ENCODE measurements at regions not wholly inside any gene's neighbourhood (a gene's known extent, or its start where the extent isn't known, plus 50 kb on each side); places are given as distances from the start of the nearest gene placed in this dataset.
"Not testable (repeated sequence)": the region's sequence is repeated elsewhere in the genome, so short reads cannot be mapped to it uniquely, and the experiment has no call there.

- no peak for DNase-seq (ENCODE audit: low read depth in 2 of 2)
These were observed 133.7 kb upstream of the ID2 start for GRCh38 chr2:8548065-8548618.

DNA sequence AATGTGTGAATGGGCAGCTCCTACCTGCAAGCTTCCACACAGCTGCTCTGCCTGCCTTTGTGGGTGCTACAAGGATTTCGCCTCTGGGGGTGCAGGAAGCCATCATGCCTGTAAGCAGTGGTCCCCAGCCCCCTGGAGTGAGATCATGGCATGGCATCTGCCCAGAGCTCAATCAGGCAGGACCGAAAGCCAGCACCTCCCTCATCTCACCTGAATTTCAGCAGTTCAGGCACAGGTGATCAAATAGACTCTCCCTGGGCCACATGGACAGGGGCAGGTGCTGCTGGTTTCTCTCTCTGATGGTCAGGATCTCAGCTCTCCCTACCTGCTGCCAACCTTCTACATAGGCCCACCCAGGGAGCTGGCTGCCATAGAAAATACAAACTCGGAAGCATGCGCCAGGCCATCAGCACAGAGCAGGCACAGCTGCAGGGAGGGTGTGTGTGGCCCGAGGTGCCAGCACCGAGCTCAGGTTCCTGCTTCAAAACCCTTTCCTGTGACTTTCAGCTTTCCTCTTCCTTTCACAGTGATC is 133.2 kb upstream of the ID2 start:
- no peak for DNase-seq (ENCODE audit: low read depth in 2 of 2)

DNA sequence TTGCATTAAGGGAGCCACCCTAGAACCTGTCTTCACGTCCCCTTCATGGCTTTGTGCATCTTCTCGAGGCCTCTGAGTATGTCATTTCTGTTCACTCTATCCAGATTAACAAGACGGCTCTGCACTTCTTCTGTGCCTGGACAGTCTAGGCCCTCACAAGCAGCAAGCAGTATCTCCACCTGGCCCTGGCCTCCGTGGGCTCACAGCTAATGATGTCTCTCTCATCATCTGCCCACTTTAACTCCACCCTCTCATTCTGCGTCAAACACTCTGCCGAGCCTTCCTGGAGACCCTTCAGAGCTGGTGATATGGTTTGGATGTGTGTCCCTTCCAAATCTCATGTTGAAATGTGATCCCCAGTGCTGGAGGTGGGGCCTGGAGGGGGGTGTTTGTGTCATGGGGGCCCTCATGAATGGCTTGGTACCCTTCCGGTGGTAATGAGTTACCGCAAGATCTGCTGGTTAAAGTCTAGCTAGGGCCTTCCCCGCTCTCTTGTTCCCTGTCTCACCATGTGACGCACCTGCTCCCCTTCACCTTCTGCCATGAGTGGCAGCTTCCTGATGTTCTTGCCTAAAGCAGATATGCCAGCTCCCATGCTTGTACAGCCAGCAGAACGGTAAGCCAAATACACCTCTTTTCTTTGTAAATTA is 132.5 kb upstream of the ID2 start:
- no peak for DNase-seq (ENCODE audit: low read depth in 2 of 2)

- no peak for DNase-seq (ENCODE audit: low read depth in 2 of 2)
These were observed 131.9 kb upstream of the ID2 start for GRCh38 chr2:8549942-8550341.

- no peak for DNase-seq (ENCODE audit: low read depth in 2 of 2)
These were observed 131.4 kb upstream of the ID2 start for GRCh38 chr2:8550481-8550880.

DNA sequence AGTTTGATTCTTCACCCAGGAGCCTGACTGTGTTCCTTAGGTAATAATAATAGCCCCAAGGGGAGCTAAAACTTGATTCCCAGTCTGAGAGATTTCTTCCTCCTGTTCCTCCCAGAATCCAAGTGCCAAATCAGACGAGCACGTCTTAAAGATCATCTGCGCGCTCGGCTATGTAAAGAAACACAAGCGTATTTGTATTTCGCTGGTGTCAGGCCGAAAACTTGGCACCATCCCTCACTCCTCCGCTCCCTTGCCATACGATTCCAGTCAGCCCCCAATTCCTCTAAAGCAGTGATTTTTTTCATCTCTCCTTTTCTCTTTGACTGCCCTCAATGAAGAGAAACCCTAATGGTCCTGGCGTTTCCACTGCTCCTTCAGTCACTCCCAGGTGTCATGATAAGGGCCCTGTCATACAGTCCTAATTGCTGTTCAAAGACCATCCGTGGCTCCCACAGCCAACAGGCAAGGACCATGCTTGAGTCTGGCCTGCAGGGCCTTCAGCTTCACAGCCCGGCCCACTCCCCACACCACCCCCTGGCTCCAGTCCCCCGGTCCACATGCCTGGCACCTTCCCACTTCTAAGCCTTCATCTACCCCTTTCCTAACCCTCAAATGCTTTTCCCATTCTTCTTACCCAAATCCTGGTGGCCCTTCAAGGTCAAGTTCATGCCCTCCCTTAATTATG is 130.8 kb upstream of the ID2 start:
- DNase-seq (ENCODE audit: low read depth in 2 of 2): no peak

GRCh38 chr2:8551622-8552074 is 130.2 kb upstream of the ID2 start:
- DNase-seq (ENCODE audit: low read depth in 2 of 2): no peak

- DNase-seq (ENCODE audit: low read depth in 2 of 2): no peak
These were observed 129.5 kb upstream of the ID2 start for GRCh38 chr2:8552293-8552801.

GRCh38 chr2:8553643-8554042 is 128.2 kb upstream of the ID2 start:
- DNase-seq (ENCODE audit: low read depth in 2 of 2): no peak

DNA sequence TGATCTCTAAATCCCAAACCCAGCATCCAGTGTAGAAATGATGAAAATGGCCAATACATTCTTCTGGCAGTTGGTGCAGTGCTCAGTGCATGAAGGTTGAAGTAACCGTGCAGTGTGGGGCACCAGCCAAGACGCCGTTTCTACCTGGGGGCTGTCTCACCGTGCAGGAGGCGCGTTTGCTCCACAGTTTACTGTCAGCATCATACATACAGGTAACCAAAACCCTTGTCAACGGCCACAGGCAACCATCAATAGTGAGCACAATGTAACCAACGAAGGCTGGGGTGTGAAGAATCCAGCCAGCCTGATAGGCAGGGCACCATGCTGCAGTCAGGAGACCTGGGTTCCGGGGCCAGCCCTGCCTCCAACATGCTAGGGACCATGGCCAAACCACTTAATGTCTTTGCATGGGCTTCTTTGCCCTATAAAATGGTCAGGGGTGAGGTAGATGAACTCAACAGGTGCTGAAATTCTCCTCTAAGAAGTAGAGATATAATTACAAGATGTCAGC is 127.5 kb upstream of the ID2 start:
- no peak for DNase-seq (ENCODE audit: low read depth in 2 of 2)

GRCh38 chr2:8555543-8555942 is 126.3 kb upstream of the ID2 start:
- DNase-seq (ENCODE audit: low read depth in 2 of 2): no peak

- no peak for DNase-seq (ENCODE audit: low read depth in 2 of 2)
These were observed 123.8 kb upstream of the ID2 start for GRCh38 chr2:8558096-8558495.

GRCh38 chr2:8558956-8559355 is 122.9 kb upstream of the ID2 start:
- no peak for DNase-seq (ENCODE audit: low read depth in 2 of 2)

- no peak for DNase-seq (ENCODE audit: low read depth in 2 of 2)
These were observed 122.1 kb upstream of the ID2 start for GRCh38 chr2:8559805-8560204.

DNA sequence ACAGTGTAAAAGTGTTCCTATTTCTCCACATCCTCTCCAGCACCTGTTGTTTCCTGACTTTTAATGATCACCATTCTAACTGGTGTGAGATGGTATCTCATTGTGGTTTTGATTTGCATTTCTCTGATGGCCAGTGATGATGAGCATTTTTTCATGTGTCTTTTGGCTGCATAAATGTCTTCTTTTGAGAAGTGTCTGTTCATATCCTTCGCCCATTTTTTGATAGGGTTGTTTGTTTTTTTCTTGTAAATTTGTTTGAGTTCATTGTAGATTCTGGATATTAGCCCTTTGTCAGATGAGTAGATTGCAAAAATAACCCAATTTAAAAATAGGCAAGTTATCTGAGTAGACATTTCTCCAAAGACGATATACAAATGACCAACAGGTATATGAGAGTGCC is 120.2 kb upstream of the ID2 start:
- not testable (repeated sequence) for DNase-seq (ENCODE audit: low read depth in 2 of 2)

DNA sequence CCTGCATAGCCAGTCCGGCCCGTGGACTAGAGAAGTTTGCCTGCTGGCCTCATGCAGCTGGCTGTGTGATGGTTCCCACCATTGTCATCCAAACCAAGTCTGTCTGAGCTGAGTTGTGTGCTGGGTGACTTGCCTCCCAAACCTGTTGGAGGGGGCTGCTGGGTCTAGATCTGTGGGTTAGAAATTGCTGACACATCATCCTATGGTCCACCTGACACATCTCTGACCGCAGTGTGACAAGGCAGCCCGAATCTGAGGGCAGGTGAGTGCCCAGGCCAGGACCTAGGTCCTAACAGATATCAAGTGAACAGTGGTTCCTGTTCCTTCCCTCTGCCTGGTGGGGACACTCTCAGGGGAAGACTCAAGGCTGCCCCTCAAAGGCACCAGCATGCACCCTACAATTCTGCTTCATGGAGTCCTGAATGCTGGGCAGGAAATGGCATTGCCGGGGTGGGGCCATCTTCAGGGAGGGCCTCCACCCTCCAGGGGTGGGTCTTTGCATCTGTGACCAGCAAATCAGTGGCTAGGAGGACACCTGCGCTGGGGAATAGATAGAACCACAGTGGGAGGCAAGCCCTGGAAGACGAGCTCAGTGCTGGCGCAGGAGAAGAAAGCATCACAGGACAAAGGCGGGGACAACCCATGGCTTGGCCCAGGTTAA is 117.9 kb upstream of the ID2 start:
- no peak for DNase-seq (ENCODE audit: low read depth in 2 of 2)

DNA sequence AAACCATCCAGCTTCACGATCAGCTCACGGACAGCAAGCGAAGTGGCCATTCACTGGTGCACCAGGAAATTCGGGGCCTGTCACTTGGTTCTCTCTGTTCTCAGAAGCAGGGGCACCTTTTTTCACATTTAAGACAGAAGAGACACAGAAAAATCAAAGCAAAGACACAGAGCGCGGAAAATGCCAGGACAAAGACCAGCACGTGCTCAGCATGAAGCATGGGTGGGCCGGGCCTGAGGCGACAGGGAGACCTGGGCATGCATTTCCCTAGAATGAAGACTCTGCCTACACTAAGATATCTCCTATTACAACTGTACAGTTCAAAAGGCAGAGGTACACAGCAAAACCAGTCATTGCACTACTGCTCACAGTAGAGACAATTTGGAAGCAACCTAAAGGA is 117.4 kb upstream of the ID2 start:
- no peak for DNase-seq (ENCODE audit: low read depth in 2 of 2)

DNA sequence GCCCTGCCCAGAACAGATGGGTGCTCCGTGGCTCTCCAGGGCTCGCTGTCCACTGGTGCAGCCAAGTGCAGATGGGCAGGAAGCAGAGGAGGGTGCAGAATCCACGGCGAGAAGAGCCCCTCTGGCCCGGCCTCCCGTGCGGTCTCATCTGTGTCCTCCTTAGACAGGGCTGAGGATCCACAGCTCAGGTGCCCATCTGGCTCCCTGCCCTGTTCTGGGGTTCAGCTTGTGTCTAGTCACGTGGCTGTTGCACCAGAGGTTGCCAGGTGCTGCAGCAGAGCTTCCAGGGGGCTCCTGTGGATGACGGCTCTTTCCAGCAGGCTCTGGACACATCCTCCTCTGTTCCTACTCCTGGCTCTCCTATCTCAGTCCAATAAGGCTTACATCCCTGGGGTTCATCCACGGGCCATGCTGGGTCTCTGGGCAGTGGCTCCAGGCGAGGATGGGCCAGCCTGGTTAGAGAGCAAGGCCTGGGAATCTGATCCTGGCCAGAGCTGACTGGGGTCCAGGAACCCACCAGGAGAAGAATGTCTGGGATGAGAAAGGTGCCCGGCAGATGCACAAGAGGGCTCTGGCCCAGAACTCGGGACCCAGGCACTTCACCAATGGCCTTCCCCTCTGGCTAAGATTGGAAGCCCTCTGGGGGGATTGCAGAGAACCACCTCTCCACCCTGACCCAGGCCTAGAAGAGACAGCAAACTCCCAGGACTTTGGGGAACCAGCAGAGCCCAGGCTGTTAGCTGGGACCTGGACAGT is 116.3 kb upstream of the ID2 start:
- no peak for DNase-seq (ENCODE audit: low read depth in 2 of 2)

DNA sequence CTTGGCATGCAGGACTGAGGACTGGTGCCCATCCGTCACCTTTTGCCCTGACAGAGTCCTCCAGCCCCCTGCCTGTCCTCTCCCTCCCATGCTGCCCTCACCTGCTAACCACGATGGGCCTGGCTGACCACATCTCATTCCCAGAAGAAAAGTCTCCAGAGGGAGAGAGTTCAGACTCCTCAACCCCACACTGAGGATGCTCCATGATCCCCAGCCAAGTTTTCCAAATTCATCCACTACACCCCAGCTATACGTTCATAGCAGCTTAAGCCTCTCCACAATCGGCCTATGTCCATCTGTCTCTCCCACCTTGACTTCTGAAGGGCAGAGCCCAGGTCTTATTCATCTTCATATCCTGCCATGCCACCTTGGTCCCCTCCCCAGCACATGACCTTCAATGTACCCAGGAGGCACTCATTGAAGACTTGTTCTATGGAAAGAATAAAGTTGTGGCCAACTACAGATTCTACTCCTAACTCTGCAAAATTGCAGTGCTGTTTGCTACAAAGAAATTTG is 115.6 kb upstream of the ID2 start:
- no peak for DNase-seq (ENCODE audit: low read depth in 2 of 2)

GRCh38 chr2:8566774-8567468 is 114.9 kb upstream of the ID2 start:
- no peak for DNase-seq (ENCODE audit: low read depth in 2 of 2)

Measured in activated CD8-positive, alpha-beta memory T cell treated with anti-CD3 and anti-CD28 coated beads for 4 hours (primary cell).